ENCODE measurements at regions not wholly inside any gene's neighbourhood (a gene's known extent, or its start where the extent isn't known, plus 50 kb on each side); places are given as distances from the start of the nearest gene placed in this dataset.
A peak's percentile ranks its signal among the peaks of the same experiment; 100 is the strongest.
"Not testable (repeated sequence)": the region's sequence is repeated elsewhere in the genome, so short reads cannot be mapped to it uniquely, and the experiment has no call there.

GRCh38 chr1:53378061-53378460 is 50.2 kb upstream of the LRP8 start:
- no peak for DNase-seq

DNA sequence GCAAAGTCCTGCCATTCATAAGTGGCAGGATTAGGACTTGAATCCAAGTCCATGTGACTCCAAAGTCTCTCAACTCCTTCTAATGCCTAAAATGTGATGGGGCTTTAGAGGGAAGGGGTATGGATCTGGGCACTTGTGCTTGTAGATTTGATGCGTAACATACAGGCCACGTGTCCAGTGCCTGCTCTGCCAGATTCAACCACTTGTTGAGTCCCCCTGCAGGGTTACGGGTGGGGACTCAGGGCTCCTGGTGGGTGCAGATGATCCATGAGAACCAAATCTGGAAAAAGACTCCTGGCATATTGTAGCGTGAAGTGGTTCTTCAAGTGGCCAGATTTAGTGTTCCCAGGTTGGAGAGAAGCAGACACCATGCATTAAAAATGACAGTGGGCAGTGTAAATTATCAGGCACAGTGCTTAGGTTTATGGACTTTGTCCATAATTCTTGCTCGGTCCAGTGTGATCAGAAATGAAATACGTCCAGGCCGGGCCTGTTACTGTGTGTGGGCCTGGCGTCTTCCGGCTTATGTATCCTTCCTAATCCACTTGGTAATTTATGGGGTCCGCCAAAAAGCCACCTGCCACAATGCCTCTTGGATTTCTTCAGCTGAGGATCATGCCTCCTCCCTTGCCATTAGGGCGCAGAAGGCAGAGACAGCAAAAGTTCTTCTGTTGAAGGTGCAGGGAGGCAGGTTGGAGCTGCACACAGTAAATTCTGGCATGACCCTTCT is 51.2 kb upstream of the LRP8 start:
- DNase-seq = no peak

DNA sequence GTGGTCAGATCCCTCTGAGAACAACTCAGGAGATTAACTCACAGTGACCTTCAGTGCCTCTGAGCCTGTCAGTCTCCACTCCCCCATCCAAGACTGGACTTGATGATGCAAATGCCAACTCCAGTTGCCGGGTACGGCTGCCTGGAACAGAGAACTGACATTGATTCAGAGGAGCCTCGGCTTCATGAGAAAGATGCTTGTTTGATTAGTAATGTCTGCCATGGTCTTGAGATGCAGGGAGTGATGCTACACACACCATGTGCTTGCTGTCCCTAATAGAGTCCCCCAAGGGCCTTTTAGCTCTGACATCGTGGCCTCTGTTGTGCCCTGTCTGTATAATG is 51.8 kb upstream of the LRP8 start:
- no peak for DNase-seq

DNA sequence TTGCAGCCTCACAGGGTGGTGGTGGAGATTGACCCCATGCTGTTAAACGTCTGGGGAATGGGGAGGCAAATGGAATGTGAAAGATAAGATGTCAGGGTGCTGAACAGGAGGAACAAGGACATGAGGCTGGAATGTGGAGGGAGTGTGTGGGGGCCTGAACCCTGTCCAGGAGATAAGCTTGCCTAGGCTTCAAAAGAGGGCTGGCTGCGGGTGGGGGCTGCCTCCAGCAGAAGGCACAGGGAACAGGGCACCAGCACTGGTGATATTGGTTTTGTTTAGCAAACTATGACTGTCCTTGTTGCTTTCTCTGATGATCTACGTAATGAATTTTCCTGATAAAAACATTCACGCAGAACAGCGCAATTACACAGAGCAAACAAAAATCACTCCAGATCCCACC is 52.4 kb upstream of the LRP8 start:
- DNase-seq = no peak

DNA sequence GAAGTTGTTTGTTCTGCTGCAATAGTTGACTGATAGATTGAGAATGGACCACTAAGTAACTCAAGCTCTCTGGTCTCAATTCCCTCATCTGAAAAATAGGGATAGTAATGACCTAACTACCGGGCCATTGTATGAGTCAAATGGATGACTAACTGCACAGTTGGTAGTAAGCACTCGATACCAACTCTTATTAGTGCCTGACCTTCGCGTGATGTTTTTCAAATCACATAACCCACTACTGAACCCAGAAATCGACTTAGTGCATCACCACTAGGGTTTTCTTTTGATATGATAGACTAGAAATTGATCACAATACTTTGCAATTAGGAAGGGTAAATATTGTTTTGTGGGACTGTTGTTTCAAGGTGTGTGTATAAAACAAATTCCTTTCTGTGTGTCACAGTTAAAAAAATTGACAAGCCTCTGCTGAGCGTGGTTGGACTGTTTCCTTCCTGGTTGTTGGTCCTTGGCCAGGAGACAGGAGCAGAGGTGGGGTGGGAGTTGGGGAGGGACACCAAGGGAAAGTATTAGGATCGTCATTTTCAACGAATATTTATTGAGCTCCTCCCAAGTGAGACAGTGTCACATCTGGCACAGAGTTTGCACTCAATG is 54.0 kb upstream of the LRP8 start:
- no peak for DNase-seq

DNA sequence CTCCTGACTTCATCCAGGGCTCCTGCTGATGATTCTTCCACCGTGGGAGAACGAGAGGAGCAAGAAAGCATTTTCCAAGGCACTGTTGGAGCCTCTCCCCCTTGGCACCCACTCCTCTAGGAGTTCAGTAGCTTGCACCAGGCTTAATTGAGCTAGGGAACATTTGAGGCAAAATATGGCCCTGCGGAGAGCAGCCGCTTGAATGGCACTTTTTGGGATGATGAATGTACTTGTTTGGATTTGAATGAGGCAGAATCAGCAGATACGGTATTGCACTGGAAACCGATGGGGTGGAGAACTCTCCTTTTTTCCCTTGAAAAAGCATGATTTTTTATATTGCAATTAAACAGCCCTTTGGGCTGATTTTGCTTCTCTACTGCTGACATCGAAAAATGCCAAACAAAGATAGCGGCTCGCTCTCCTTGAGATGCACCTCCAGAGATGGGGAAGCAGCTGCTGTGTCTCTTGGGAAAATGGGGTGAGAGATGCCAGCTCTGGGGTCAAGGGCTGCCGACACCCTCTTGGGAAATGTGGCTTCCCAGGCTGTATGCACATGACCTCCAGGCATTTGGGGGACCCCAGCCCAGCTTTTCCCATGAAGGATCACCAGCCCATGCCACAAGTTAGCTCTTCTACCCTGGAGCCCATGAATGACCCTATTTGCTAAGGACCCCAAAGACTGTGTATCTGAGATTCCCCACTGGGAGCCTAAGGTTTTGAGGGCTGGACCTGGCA is 55.4 kb upstream of the LRP8 start:
- no peak for DNase-seq

DNA sequence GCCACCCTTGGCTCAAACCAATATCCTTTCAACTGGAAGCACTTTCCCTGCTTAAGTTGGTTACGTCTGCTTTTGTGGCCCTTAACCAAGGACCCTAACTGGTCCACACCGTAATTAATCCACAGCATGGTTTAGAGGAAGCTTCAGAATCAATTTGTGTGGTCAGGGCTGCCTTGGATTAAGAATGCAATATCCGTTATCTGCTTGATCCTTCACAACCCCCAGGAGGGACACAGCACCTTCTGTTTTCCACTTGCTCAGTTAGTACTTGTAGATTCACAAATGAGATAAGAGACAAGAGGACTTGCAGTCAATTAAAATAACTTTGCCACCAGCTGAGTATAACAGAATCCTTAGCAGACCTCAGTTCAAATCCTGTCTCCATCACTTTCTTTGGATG is 56.9 kb upstream of the LRP8 start:
- no peak for DNase-seq

DNA sequence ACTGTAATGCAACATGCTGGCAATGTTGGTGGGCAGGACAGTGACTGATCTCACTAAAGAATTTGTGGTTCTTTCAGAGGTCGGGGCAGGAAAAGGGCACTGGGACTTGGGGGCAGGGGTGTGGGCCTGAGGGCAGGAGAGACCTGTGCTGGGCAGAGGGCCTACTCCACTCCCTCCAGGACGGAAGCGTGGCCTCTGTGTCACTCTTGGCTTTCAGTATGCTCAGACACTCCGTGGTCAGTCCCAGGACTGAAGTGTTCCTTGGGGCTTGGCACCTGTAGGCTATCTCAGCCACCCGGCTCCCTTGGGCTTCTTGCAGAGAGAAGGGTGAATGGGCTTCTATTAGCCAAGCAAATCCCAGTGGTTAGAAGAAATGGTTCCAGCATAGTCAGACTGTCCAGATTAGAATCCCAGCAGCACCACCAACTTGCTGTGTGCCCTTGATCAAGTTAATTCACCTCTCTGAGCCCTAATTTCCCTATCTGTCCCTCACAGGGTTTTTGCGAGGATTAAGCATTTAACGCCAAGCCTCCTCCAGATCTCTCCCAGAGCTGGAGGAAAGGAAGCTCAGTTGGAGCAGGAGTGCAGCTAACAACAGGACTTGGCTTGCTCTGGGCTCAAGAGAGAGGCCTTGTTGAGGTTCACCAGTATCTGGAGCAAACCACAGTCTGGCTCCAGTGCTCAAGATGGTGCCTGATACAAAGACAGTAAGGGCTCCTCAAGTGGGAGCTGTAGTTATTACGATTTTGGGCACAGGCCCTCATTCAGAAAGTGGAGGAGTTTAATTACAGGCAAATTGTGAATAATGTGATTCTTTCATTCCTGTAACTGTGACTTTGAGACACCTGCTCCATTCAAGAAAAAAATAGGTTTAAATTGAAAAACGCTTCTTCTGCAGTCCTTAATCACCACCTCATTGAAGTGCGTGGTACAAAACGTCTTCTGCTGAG is 57.7 kb upstream of the LRP8 start:
- no peak for DNase-seq

DNA sequence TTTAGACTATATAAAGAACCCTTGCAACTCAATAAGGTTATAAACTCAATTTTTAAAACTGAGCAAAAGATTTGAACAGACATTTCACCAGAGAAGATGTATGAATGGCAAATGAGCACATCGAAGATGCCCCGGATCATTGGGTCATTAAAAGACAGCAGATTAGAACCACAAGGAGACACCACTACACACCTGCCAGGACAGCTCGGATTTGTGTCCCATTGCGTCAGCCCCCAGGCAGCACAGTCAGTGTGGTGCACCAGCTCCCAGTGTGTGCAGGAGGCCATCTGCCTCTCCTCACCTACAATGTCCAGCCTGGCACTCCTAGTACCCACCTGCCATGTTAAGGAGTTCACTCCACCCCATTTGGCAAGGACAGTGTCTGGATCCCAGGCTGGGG is 61.1 kb upstream of the LRP8 start:
- DNase-seq = no peak

DNA sequence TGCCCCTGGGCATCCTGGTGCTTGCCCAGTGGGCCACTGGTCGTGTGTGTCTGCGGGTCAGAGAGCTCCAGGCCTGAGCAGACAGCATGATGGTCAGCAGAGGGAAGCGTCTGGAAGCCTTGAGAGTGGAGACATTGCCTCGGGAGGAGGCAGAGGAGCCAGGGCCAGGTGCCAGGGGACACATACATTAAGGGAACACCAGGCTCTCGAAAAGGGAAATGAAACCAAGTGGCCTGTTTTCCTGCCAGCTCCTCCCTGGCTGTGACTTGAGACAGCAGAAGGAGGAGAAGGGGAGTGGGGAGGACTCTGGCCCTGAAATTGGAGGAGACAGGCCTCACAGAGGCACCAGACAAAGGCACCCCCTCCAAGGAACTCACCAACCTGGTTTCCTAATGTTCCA is 62.4 kb upstream of the LRP8 start:
- DNase-seq = no peak

GRCh38 chr1:53390736-53391135 is 62.9 kb upstream of the LRP8 start:
- no peak for DNase-seq

GRCh38 chr1:53391296-53391695 is 63.4 kb upstream of the LRP8 start:
- DNase-seq = no peak

DNA sequence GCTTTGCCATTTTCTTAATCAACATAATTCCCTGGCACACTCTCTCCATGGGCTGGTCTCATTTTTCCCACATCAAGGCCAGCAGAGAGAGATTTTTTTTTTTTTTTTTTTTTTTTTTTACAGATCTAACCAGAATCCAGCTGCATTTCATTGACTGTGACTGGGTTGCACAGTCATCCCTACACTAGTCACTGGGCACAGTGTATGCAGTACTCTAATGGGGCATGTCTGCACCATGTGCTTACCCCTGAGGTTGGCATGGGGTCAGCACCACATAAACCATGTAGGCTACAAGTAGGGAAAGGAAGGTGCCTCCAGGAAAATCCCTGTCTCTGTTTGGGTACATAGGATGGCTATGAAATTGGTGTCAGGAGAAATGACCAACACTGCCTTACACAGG is 64.1 kb upstream of the LRP8 start:
- no peak for DNase-seq

DNA sequence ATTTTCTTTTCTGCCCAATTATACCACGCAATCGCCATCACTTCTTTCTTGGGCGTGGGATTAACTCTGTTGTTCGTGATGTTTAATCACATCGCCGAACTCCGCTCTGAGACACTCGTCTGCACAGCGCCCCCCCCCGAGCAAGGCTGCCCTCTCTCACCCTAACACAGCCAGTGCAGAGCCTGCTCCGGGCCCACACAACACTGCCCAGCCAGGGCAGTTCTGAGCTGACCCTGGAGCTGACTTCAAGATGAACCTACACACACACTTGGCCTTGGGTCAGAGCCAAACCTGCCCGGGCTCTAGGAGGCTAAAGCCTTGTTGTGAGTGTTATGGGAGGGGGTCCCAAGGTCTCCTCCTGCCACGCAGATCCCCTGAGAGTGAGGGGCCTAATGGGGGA is 64.6 kb upstream of the LRP8 start:
- DNase-seq = no peak

DNA sequence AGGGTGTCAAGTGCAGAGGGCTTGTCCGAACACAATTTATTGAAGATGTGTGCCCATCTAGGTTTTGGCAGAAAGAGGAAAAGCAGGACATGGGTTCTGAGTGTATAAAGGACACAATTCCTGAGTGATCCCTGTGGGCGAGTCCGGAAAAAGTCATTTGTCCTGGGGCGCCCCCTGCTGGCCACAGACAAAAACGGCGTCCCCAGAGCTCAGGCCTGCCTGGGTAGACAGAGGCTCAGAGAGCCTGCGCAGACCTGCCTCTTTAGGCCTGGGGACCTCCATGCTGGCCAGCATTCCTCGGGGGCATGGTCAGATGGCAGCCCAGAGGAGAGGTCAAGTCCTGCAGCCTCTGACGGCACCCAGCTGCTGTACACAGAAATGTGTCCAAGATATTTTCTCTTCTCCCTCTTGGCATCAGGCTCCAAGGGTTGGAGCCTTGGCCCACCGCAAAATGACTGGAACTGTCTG is 65.5 kb upstream of the LRP8 start:
- DNase-seq = peak; percentile 3

DNA sequence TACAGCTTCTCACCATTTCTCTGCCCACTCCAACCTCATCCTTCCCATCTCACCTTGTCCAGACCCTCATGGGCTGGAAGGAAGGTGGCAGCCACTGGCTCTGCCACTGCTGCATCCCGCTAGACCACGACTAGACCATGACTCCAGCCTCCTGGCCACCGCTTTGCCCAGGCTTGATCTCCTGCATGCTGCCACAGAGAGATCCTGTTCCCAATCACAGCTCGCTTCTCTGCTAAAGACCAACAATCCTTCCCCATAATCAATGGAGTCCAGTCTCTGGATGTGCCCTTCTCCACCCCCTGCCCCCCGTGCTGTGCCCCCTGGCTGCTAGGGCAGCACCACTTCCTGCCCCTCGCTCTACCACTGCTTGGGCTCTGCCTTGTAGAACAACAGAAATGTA is 64.9 kb upstream of the DMRTB1 start:
- no peak for DNase-seq

GRCh38 chr1:53395671-53396215 is 63.5 kb upstream of the DMRTB1 start:
- peak; percentile 25 for DNase-seq

- DNase-seq = no peak
Observed at GRCh38 chr1:53396573-53397268, 62.5 kb upstream of the DMRTB1 start.

DNA sequence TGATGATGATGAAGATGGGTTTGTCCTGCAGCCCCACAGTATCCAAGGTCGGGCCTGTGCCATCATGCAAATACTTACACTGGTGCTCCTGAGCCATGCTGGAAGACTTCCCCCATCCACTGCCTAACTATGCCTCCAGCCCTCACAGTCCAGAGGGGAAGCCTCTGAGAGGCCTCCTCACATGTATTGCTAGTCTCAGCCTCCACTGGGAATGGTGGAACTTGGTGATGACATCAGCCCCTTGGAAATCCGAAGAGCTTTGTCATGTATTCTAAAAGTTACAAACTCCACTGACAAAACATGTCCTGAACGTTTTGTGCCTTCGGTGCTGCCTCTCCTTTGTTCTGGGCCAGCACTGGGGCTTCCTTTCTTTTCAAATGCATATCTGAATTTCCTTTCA is 61.1 kb upstream of the DMRTB1 start:
- DNase-seq = no peak

DNA sequence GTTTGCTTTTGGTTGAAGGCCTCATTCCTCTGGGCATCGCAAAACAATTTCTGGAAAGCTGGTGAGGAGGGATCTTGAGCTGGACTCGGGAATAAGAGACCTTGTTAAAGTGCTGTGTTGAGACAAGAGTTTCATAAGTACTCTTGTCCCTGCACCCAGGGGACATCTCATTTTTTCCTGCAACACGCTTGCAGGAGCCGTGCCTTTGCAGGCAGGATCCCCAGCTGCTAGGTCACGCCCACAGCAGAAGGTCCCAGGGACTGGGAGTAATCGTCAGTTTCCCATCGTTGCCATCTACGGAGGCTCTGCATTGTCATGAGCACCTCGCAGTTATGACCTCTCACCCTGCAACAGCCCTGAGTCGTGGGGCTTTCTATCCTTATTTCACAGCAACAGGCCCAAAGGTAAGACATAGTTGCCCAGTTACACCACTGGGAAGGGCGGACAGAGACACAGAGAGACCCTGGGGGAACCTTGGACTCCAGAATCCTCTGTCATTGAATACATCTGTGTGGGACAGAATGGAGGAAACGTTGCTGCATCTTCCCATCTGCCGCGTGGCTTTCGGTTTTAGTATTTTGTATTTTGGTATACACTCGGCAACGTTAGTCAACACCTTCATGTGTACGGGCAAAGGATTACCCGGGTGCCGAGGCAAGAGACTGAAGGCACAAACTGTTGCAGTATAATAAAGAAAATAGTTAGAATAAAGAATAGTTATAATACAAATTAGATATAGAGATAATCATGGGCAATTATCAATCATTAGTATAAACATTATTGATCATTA is 60.4 kb upstream of the DMRTB1 start:
- no peak for DNase-seq

DNA sequence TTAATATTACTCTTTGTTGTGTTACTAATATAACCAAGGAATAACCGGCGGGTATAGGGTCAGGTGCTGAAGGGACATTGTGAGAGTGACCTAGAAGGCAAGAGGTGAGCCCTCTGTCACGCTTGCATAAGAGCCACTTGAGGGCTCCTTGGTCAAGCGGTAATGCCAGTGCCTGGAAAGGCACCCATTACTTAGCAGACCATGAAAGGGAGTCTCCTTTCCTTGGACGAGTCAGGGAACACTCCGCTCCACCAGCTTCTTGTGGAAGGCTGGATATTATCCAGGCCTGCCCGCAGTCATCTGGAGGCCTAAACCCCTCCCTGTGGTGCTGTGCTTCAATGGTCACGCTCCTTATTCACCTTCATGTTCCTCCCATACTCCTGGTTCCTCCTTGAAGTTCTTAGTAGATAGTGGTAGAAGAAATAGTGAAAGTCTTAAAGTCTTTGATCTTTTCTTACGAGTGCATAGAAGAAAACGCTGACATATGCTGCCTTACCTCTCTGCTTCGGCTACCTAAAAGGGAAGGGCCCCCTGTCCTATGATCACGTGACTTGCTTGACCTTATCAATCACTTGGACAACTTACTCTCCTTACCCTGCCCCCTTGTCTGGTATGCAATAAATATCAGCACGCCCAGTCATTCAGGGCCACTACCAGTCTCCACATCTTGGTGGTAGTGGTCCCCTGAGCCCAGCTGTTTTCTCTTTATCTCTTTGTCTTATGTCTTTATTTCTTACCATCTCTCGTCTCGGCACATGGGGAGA is 59.6 kb upstream of the DMRTB1 start:
- DNase-seq = not testable (repeated sequence)

Data from NCI-H510A (cell line).